SU-DHL-6 (cell line): ENCODE measurements at regions not wholly inside any gene's neighbourhood (a gene's known extent, or its start where the extent isn't known, plus 50 kb on each side); places are given as distances from the start of the nearest gene placed in this dataset.

Experiments used
- EZH2phosphoT487 ChIP-seq: fragments of 200-600 bp; sonication (generic), shearing (Covaris generic); conservative IDR thresholded peaks from 2 replicates; pipeline ENCODE4 v1.6.1; 2018; ENCODE audit warnings: mild to moderate bottlenecking, antibody characterized with exemption, low read length, moderate library complexity, mixed read lengths
- TF ChIP-seq, protein P1 (sequence below): fragments of 200-600 bp; sonication (generic); IDR thresholded peaks from one replicate; pipeline ENCODE4 v1.5.1; 2017; ENCODE audit warnings: antibody characterized with exemption, mild to moderate bottlenecking, low read length, moderate library complexity; ENCODE audit not compliant: insufficient read depth, poor library complexity, severe bottlenecking

DNA sequence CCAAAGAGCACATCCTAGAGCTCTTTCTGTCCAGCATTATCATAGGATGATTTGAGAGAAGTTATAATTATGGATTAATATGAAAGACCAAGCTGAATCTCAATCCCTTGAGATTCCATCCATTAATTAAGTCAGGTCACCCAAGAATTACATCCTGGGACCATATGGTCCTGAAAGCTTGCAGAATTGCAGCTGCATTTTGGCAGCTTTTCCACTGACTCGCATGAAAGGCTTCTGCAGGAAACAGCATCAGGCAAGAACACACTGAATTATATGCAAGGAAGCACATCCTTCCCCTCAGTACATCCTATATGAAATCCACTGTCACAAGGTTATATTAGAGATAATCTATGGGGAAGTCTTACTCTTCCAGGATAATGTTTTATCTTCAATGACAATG is 109.1 kb upstream of the CTNND2 start:
- TF ChIP-seq, protein P1, sequence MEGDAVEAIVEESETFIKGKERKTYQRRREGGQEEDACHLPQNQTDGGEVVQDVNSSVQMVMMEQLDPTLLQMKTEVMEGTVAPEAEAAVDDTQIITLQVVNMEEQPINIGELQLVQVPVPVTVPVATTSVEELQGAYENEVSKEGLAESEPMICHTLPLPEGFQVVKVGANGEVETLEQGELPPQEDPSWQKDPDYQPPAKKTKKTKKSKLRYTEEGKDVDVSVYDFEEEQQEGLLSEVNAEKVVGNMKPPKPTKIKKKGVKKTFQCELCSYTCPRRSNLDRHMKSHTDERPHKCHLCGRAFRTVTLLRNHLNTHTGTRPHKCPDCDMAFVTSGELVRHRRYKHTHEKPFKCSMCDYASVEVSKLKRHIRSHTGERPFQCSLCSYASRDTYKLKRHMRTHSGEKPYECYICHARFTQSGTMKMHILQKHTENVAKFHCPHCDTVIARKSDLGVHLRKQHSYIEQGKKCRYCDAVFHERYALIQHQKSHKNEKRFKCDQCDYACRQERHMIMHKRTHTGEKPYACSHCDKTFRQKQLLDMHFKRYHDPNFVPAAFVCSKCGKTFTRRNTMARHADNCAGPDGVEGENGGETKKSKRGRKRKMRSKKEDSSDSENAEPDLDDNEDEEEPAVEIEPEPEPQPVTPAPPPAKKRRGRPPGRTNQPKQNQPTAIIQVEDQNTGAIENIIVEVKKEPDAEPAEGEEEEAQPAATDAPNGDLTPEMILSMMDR = no peak
- TF ChIP-seq EZH2phosphoT487 = no peak
